ENCODE measurements at regions not wholly inside any gene's neighbourhood (a gene's known extent, or its start where the extent isn't known, plus 50 kb on each side); places are given as distances from the start of the nearest gene placed in this dataset.

DNA sequence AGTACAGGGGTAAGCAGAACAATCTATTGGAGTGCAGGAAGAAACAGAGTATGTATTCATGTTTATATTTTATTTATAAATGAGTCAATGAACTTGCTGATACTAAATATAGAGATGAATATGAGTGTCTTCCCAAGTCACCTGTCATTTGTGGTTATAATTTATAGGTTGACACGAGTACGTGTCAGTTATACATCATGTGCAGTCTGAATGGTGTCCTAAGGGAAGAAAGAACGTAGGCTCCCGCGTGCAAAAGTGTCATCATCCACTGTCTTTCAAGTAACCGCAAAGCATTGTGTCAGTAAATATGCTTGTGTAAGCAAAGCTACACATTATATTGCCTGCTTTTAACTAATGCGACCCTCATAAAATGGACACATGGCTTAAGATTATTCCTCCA is 786.1 kb downstream of the KCNJ2 start:
- Histone ChIP-seq H3K4me2 (replicated peaks; ENCODE audit: low read depth, low read length, poor library complexity, severe bottlenecking) (no peak overlapping the region), H3K27ac (ENCODE audit: low read length in 2 of 2) (no peak overlapping the region), H3K9ac (ENCODE audit: low read length) (no peak overlapping the region), H4K20me1 (ENCODE audit: control insufficient read depth, insufficient read depth, low read length, poor library complexity, severe bottlenecking) (no peaks in the 10 kb centered on the region), H3K79me2 (ENCODE audit: control insufficient read depth, insufficient read depth, low read length) (no peaks in the 10 kb centered on the region), H3K4me3 (ENCODE audit: control extremely low read depth in 1 of 5, extremely low read depth in 1 of 5, insufficient read depth in 1 of 5, low read depth in 2 of 5, low read length in 4 of 5) (no peak overlapping the region), H3K27me3 (replicated peaks in 1 of 4; ENCODE audit: control extremely low read depth in 1 of 4, control insufficient read depth in 3 of 4, insufficient read depth in 4 of 4, low read length in 3 of 4) (no peaks in the 10 kb centered on the region), H3K36me3 (replicated peaks in 1 of 2; ENCODE audit: control extremely low read depth in 1 of 2, control insufficient read depth in 1 of 2, extremely low read depth in 1 of 2, insufficient read depth in 2 of 2, low read length in 1 of 2) (no peaks in the 10 kb centered on the region), H3K9me3 (ENCODE audit: control extremely low read depth in 1 of 3, control insufficient read depth in 2 of 3, insufficient read depth in 1 of 3, low read length in 2 of 3) (peaks cover 0 to 1% (median 0%) of the 10 kb centered on the region in 3 donors), H3K4me1 (ENCODE audit: control insufficient read depth in 2 of 2, insufficient read depth in 2 of 2, low read length in 2 of 2) (no peaks in the 10 kb centered on the region), H2AFZ (ENCODE audit: insufficient read depth, low read depth, low read length, poor library complexity, severe bottlenecking) (no peak overlapping the region)
- H3K27me3 Mint-ChIP-seq: no peaks in the 10 kb centered on the region
- 67% methylated on average over 3 of the region's 7 CpGs for WGBS (ENCODE audit: insufficient coverage)
- H3K9me3 Mint-ChIP-seq (ENCODE audit: insufficient read depth): peaks cover 8% of the 10 kb centered on the region
- H3K27ac Mint-ChIP-seq: no peak overlapping the region
- ATAC-seq (ENCODE audit: low read depth) (no peak), DNase-seq (no peak)
- POLR2A ChIA-PET: no interaction called here
- H3K4me3 Mint-ChIP-seq: no peak overlapping the region
- no peaks in the 10 kb centered on the region for H3K4me1 Mint-ChIP-seq
- CTCF ChIA-PET: no interaction called here
- TF ChIP-seq EZH2 (IDR thresholded peaks at IDR 0.05; ENCODE audit: borderline replicate concordance, insufficient read depth, low read depth, low read length, poor library complexity, severe bottlenecking): no peak
- TF ChIP-seq, protein P1, sequence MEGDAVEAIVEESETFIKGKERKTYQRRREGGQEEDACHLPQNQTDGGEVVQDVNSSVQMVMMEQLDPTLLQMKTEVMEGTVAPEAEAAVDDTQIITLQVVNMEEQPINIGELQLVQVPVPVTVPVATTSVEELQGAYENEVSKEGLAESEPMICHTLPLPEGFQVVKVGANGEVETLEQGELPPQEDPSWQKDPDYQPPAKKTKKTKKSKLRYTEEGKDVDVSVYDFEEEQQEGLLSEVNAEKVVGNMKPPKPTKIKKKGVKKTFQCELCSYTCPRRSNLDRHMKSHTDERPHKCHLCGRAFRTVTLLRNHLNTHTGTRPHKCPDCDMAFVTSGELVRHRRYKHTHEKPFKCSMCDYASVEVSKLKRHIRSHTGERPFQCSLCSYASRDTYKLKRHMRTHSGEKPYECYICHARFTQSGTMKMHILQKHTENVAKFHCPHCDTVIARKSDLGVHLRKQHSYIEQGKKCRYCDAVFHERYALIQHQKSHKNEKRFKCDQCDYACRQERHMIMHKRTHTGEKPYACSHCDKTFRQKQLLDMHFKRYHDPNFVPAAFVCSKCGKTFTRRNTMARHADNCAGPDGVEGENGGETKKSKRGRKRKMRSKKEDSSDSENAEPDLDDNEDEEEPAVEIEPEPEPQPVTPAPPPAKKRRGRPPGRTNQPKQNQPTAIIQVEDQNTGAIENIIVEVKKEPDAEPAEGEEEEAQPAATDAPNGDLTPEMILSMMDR (IDR thresholded peaks at IDR 0.05): no peak
- intact Hi-C loops (cut with micrococcal nuclease): no loop called here

DNA sequence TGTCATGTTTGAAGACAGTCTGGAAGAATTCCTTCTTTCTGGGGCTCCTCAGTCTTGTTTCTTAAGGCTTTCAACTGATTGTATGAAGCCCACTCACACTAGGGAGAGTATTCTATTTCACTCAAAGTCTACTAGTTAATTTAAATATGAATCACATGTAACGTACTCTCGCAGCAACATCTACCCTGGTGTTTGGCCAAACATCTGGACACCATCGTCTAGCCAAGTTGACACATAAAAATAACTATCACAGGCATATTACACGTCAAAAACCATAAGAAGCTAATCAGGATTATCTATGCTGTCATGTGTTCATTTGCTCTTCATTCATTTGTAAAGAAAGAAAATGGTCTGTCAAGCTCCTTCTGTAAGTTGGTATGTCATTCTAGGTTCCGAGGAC is 787.4 kb downstream of the KCNJ2 start:
- ATAC-seq (ENCODE audit: low read depth): no peak
- Mint-ChIP-seq H3K27me3 (no peaks in the 10 kb centered on the region), H3K27ac (no peak overlapping the region), H3K4me3 (no peak overlapping the region), H3K4me1 (no peaks in the 10 kb centered on the region), H3K9me3 (ENCODE audit: insufficient read depth) (peaks cover 6% of the 10 kb centered on the region)
- intact Hi-C loops (cut with micrococcal nuclease): no loop called here
- WGBS (ENCODE audit: insufficient coverage): 100% methylated on average over 1 of the region's 5 CpGs
- Histone ChIP-seq H3K9ac (ENCODE audit: low read length) (no peak overlapping the region), H3K27me3 (replicated peaks in 1 of 4; ENCODE audit: control extremely low read depth in 1 of 4, control insufficient read depth in 3 of 4, insufficient read depth in 4 of 4, low read length in 3 of 4) (no peaks in the 10 kb centered on the region), H3K27ac (ENCODE audit: low read length in 2 of 2) (no peak overlapping the region), H3K36me3 (replicated peaks in 1 of 2; ENCODE audit: control extremely low read depth in 1 of 2, control insufficient read depth in 1 of 2, extremely low read depth in 1 of 2, insufficient read depth in 2 of 2, low read length in 1 of 2) (no peaks in the 10 kb centered on the region), H3K79me2 (ENCODE audit: control insufficient read depth, insufficient read depth, low read length) (no peaks in the 10 kb centered on the region), H3K9me3 (ENCODE audit: control extremely low read depth in 1 of 3, control insufficient read depth in 2 of 3, insufficient read depth in 1 of 3, low read length in 2 of 3) (peaks cover 0 to 1% (median 0%) of the 10 kb centered on the region in 3 donors), H4K20me1 (ENCODE audit: control insufficient read depth, insufficient read depth, low read length, poor library complexity, severe bottlenecking) (no peaks in the 10 kb centered on the region), H2AFZ (ENCODE audit: insufficient read depth, low read depth, low read length, poor library complexity, severe bottlenecking) (no peak overlapping the region), H3K4me3 (ENCODE audit: control extremely low read depth in 1 of 5, extremely low read depth in 1 of 5, insufficient read depth in 1 of 5, low read depth in 2 of 5, low read length in 4 of 5) (no peak overlapping the region), H3K4me2 (replicated peaks; ENCODE audit: low read depth, low read length, poor library complexity, severe bottlenecking) (no peak overlapping the region), H3K4me1 (ENCODE audit: control insufficient read depth in 2 of 2, insufficient read depth in 2 of 2, low read length in 2 of 2) (no peaks in the 10 kb centered on the region)
- CTCF ChIA-PET: no interaction called here
- POLR2A ChIA-PET: no interaction called here
- no peak for DNase-seq
- TF ChIP-seq EZH2 (IDR thresholded peaks at IDR 0.05; ENCODE audit: borderline replicate concordance, insufficient read depth, low read depth, low read length, poor library complexity, severe bottlenecking): no peak
- TF ChIP-seq, protein P1 (IDR thresholded peaks at IDR 0.05): no peak

All from B cell (primary cell).